DOHH2 (cell line): ENCODE measurements at regions not wholly inside any gene's neighbourhood (a gene's known extent, or its start where the extent isn't known, plus 50 kb on each side); places are given as distances from the start of the nearest gene placed in this dataset.

Source experiments
- H3F3A ChIP-seq: fragments of 200-600 bp; sonication (generic), shearing (Covaris generic); 2 replicates; pipeline ENCODE4 v1.6.0; 2016; ENCODE audit warnings: antibody characterized with exemption, mild to moderate bottlenecking; ENCODE audit not compliant: control insufficient read depth, insufficient read depth
- H3K27ac ChIP-seq: fragments of 200-600 bp; sonication (generic); 2 replicates; pipeline ENCODE4 v1.5.1; 2014; ENCODE audit warnings: low read depth, mild to moderate bottlenecking, low read length, moderate library complexity
- H3K27me3 ChIP-seq: fragments of 200-600 bp; sonication (generic); 2 replicates; pipeline ENCODE4 v1.6.1; 2014; ENCODE audit warnings: mild to moderate bottlenecking, low read length, mixed read lengths; ENCODE audit not compliant: control insufficient read depth
- H3K36me3 ChIP-seq: fragments of 200-600 bp; sonication (generic); 2 replicates; pipeline ENCODE4 v1.6.1; 2014; ENCODE audit warnings: mild to moderate bottlenecking, low read length, moderate library complexity, mixed read lengths; ENCODE audit not compliant: control insufficient read depth
- H3K4me1 ChIP-seq: fragments of 200-600 bp; sonication (generic); 2 replicates; pipeline ENCODE4 v1.6.1; 2014; ENCODE audit warnings: mild to moderate bottlenecking, low read length, mixed read lengths; ENCODE audit not compliant: control insufficient read depth
- H3K4me2 ChIP-seq: fragments of 200-600 bp; sonication (generic); 2 replicates; pipeline ENCODE4 v1.6.0; 2014; ENCODE audit warnings: mild to moderate bottlenecking, low read length, moderate library complexity
- H3K4me3 ChIP-seq: fragments of 200-600 bp; sonication (generic); 2 replicates; pipeline ENCODE4 v1.5.1; 2014; ENCODE audit warnings: mild to moderate bottlenecking, low read length, mixed read lengths
- H3K79me2 ChIP-seq: fragments of 200-600 bp; sonication (generic); 2 replicates; pipeline ENCODE4 v1.6.1; 2014; ENCODE audit warnings: mild to moderate bottlenecking, low read length, mixed read lengths; ENCODE audit not compliant: control insufficient read depth
- H3K9me2 ChIP-seq: fragments of 200-600 bp; sonication (generic); replicated peaks from 2 replicates; pipeline ENCODE4 v1.6.1; 2014; ENCODE audit warnings: mild to moderate bottlenecking, low read length, mixed read lengths; ENCODE audit not compliant: control insufficient read depth
- H3K9me3 ChIP-seq: fragments of 200-600 bp; sonication (generic); 2 replicates; pipeline ENCODE4 v1.6.1; 2014; ENCODE audit warnings: antibody characterized with exemption, low read length, mixed read lengths; ENCODE audit not compliant: control insufficient read depth, insufficient read depth
- H4K20me1 ChIP-seq: fragments of 200-600 bp; sonication (generic); 2 replicates; pipeline ENCODE4 v1.6.0; 2014; ENCODE audit warnings: low read depth, mild to moderate bottlenecking, antibody characterized with exemption, low read length, moderate library complexity; ENCODE audit not compliant: control insufficient read depth, insufficient read depth
- EZH2phosphoT487 ChIP-seq: fragments of 200-600 bp; sonication (generic); IDR thresholded peaks from 2 replicates; pipeline ENCODE4 v1.6.1; 2017; ENCODE audit warnings: borderline replicate concordance, mild to moderate bottlenecking, antibody characterized with exemption, low read length, moderate library complexity, mixed read lengths
- TF ChIP-seq, protein P1 (sequence below): fragments of 200-600 bp; sonication (generic); IDR thresholded peaks from one replicate; pipeline ENCODE4 v1.5.1; 2014; ENCODE audit warnings: antibody characterized with exemption, mild to moderate bottlenecking, low read depth, low read length; ENCODE audit not compliant: poor library complexity, severe bottlenecking

DNA sequence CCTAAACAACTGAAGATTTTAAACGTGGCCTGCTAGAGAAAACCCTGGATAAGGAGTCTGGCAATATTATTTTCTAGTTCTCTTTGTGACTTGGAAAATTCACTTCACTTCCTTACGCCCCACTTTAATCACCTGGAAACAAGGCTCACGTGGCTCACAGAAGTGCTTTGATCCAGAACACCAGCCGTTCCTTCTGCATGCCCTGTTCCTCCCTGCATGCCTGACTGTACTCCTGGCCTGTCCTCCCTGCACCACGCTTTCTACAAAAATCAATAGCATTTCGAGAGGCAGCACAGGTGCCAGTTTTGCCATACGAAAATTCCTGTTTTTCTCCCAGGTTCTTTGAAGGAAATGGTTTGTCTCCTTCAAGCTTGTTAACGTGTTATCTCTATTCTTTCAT, 474.2 kb upstream of the RGMA start:
- Histone ChIP-seq H3K79me2 (no peaks in the 10 kb centered on the region), H3K36me3 (no peaks in the 10 kb centered on the region), H3K27ac (no peak overlapping the region), H3K27me3 (no peaks in the 10 kb centered on the region), H3K9me3 (no peaks in the 10 kb centered on the region), H3K4me2 (no peak overlapping the region), H3K9me2 (no peaks in the 10 kb centered on the region), H3K4me1 (no peaks in the 10 kb centered on the region), H3K4me3 (no peak overlapping the region), H3F3A (no peaks in the 10 kb centered on the region), H4K20me1 (no peaks in the 10 kb centered on the region)
- TF ChIP-seq EZH2phosphoT487: no peak
- TF ChIP-seq, protein P1, sequence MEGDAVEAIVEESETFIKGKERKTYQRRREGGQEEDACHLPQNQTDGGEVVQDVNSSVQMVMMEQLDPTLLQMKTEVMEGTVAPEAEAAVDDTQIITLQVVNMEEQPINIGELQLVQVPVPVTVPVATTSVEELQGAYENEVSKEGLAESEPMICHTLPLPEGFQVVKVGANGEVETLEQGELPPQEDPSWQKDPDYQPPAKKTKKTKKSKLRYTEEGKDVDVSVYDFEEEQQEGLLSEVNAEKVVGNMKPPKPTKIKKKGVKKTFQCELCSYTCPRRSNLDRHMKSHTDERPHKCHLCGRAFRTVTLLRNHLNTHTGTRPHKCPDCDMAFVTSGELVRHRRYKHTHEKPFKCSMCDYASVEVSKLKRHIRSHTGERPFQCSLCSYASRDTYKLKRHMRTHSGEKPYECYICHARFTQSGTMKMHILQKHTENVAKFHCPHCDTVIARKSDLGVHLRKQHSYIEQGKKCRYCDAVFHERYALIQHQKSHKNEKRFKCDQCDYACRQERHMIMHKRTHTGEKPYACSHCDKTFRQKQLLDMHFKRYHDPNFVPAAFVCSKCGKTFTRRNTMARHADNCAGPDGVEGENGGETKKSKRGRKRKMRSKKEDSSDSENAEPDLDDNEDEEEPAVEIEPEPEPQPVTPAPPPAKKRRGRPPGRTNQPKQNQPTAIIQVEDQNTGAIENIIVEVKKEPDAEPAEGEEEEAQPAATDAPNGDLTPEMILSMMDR: no peak

DNA sequence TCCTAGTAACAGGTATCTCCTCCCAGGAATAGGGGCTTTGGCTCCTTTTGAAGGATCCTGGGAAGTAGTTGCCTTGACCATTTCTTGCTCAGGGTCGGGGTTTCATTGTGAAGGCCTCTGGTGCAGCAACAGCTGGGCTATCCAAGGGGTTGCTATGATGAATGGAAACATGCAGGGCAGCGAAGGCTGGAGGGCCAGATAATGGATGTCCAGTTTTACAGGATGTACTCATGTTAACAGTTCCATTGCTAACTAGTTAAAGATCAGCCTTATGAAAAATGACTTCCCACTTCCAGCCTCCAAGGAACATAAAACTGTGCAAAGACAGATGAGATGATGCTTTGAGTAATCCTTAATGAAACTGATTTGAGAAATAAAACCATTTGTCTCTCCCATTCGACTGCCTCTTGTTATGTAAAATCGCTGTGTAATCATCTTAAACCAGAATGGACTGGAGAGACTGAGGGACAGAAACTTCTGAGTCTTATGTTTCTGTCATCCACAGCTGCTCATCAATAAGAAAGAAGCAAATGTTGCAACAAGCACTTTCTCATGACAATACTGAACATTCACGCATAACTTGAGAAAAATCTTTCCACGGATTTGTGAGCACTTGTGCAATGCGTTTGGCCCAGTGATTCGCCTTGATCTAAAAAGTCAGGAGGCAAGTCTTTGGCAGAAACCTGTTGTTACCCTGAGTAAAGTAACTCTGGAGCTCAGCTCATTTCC, 473.5 kb upstream of the RGMA start:
- no peaks in the 10 kb centered on the region for H3F3A ChIP-seq
- H4K20me1 ChIP-seq: no peaks in the 10 kb centered on the region
- no peaks in the 10 kb centered on the region for H3K9me2 ChIP-seq
- H3K9me3 ChIP-seq: no peaks in the 10 kb centered on the region
- no peak overlapping the region for H3K4me2 ChIP-seq
- no peak overlapping the region for H3K4me3 ChIP-seq
- TF ChIP-seq, protein P1: no peak
- TF ChIP-seq EZH2phosphoT487: no peak
- H3K27ac ChIP-seq: no peak overlapping the region
- H3K27me3 ChIP-seq: no peaks in the 10 kb centered on the region
- H3K4me1 ChIP-seq: no peaks in the 10 kb centered on the region
- no peaks in the 10 kb centered on the region for H3K36me3 ChIP-seq
- H3K79me2 ChIP-seq: no peaks in the 10 kb centered on the region

DNA sequence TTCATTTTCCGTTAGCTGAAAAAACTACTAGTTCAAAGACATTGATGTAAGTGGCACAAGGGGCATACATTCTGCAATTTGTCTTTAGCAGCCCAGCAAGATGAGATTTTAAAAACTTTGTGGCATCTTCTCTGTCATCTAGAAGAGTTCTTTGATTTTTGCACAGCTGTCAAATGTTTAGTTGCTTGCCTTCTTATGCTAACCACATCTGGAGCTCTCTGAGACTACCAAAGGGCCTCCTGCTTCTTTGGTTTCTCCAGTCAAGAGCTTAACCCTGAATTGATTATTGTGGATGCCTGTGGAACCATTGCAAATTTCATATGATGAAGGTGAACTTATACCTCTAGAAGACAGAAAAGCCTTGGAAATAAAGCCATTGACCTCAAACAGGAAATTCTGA, 468.7 kb upstream of the RGMA start:
- TF ChIP-seq, protein P1: no peak
- no peak for TF ChIP-seq EZH2phosphoT487
- H3F3A ChIP-seq: no peaks in the 10 kb centered on the region
- H3K9me2 ChIP-seq: no peaks in the 10 kb centered on the region
- H3K79me2 ChIP-seq: no peaks in the 10 kb centered on the region
- no peaks in the 10 kb centered on the region for H3K27me3 ChIP-seq
- no peaks in the 10 kb centered on the region for H3K4me1 ChIP-seq
- no peaks in the 10 kb centered on the region for H4K20me1 ChIP-seq
- H3K9me3 ChIP-seq: no peaks in the 10 kb centered on the region
- no peak overlapping the region for H3K4me3 ChIP-seq
- no peak overlapping the region for H3K4me2 ChIP-seq
- H3K27ac ChIP-seq: no peak overlapping the region
- no peaks in the 10 kb centered on the region for H3K36me3 ChIP-seq
